Heart right ventricle (tissue), 16 donors: ENCODE measurements at regions not wholly inside any gene's neighbourhood (a gene's known extent, or its start where the extent isn't known, plus 50 kb on each side); places are given as distances from the start of the nearest gene placed in this dataset.

Experiments
- ATAC-seq, 8 donors: fragments of 200-7000 bp; cut with Tn5 transposase; one replicate each; pipeline ENCODE4 v1.9.1; 2020; ENCODE audit warnings: mild to moderate bottlenecking in 8 of 8, moderate library complexity in 8 of 8, moderate number of reproducible peaks in 1 of 8
- DNase-seq, 2 donors: peaks; one replicate each; pipeline ENCODE4 v3.0.0-alpha.2; 2020
- H3K27ac ChIP-seq, 10 donors: fragments of 200-600 bp; sonication (generic) in 2 of 10; one replicate each; pipeline versions ENCODE4 v1.5.0 to v1.8.0; 2020 to 2022; ENCODE audit warnings: mild to moderate bottlenecking in 3 of 10
- H3K27me3 ChIP-seq, 7 donors: fragments of 200-600 bp; one replicate each; pipeline ENCODE4 v1.8.0; 2021 to 2022; ENCODE audit warnings: mild to moderate bottlenecking in 2 of 7
- H3K36me3 ChIP-seq, 9 donors: fragments of 200-600 bp; sonication (generic) in 1 of 9; one replicate each; pipeline versions ENCODE4 v1.5.0 to v1.8.0; 2020 to 2022; ENCODE audit warnings: mild to moderate bottlenecking in 2 of 9
- H3K4me1 ChIP-seq, 9 donors: fragments of 200-600 bp; sonication (generic) in 1 of 9; one replicate each; pipeline versions ENCODE4 v1.5.0 to v1.8.0; 2020 to 2022; ENCODE audit warnings: mild to moderate bottlenecking in 4 of 9
- H3K4me3 ChIP-seq, 10 donors: fragments of 200-600 bp; sonication (generic) in 2 of 10; one replicate each; pipeline versions ENCODE4 v1.5.0 to v1.8.0; 2020 to 2022; ENCODE audit warnings: mild to moderate bottlenecking in 7 of 10, moderate library complexity in 2 of 10
- H3K9me3 ChIP-seq, 11 donors: fragments of 200-600 bp in 10 of 11; sonication (generic) in 2 of 11; one replicate each; pipeline versions ENCODE4 v1.5.0 to v1.8.0; 2013 to 2022; ENCODE audit warnings: mild to moderate bottlenecking in 2 of 11, control low read depth in 1 of 11, moderate library complexity in 1 of 11
- CTCF ChIP-seq, 9 donors: fragments of 200-600 bp; sonication (generic) in 2 of 9; IDR thresholded peaks; one replicate each; pipeline versions ENCODE4 v1.5.0 to v1.8.0; 2021 to 2022; ENCODE audit warnings: antibody characterized with exemption in 9 of 9, mild to moderate bottlenecking in 5 of 9, moderate library complexity in 1 of 9
- WGBS, 2 donors: extraction: QIAGEN DNeasy Blood & Tissue Kit; methylation state at CpG; one replicate each; pipeline ENCODE4 v1.1.7; 2013; ENCODE audit warnings: inconsistent platforms in 1 of 2; 5-methylcytosine and 5-hydroxymethylcytosine counted together
- intact Hi-C, 10 donors: fragments of 100-400 bp; cut with DNase I; formaldehyde crosslinking; loops; one replicate each; pipeline versions ENCODE4 v1.11.1 to v1.14.2; 2022
- donor health status: Arrhythmogenic right ventricular cardiomyopathy.
- donor health status: ischemic (EF 13 %, LVEDD 7.1; RV severe dilation, severe dysfunction).
- donor health status: healthy with polysubstance abuse.
- donor health status: DM: no; HTN: yes; CAD: no.
- donor health status: DM: no; HTN: no; CAD: no.
- donor health status: ischemic (EF 25% LVEDD 6.9; RV normal size, moderate dysfunction).
- donor health status: ischemic (EF 25% LVEDD 5.7; RV mildly dilated, moderate dysfunction).
- donor health status: healthy.
- donor health status: DM: yes; HTN: yes; CAD: no.
- donor health status: Ischemic cardiomyopathy.
- donor health status: ischemic (EF 35%, LVEDD 5.7; RV mildly dilated, moderate dysfunction).
- donor health status: nonischemic (EF 11% LVEDD 7.7; RV severe dilation, severe dysfunction).
- donor health status: DM: yes; HTN: yes; CAD: no.
- donor health status: PGD.
- donor health status: ischemic (EF 29% LVEDD 5.4; RV normal size, mild dysfunction).
- donor health status: nonischemic (EF 23%, LVEDD 6.1; RV moderate dilation, normal function).

GRCh38 chr17:72244494-72244893, 123.7 kb downstream of the SOX9 start:
- Histone ChIP-seq H3K36me3 (no peaks in the 10 kb centered on the region), H3K4me1 (no peaks in the 10 kb centered on the region), H3K4me3 (no peak overlapping the region), H3K27ac (no peak overlapping the region), H3K9me3 (peaks cover 0 to 19% (median 6%) of the 10 kb centered on the region in 11 donors), H3K27me3 (peaks cover 0 to 9% (median 0%) of the 10 kb centered on the region in 7 donors)
- WGBS, 2 donors: 78 to 87% methylated on average over 4 of the region's 4 CpGs
- ATAC-seq (no peak), DNase-seq (no peak)
- intact Hi-C loops: no loop called here
- TF ChIP-seq CTCF (IDR thresholded peaks at IDR 0.05): no peak

- Histone ChIP-seq H3K4me1 (no peaks in the 10 kb centered on the region), H3K9me3 (peaks cover 0 to 19% (median 6%) of the 10 kb centered on the region in 11 donors), H3K4me3 (no peak overlapping the region), H3K27me3 (peaks cover 0 to 13% (median 0%) of the 10 kb centered on the region in 7 donors), H3K27ac (no peak overlapping the region), H3K36me3 (no peaks in the 10 kb centered on the region)
- ATAC-seq: no peak
- intact Hi-C loops: no loop called here
- DNase-seq: no peak
- TF ChIP-seq CTCF (IDR thresholded peaks at IDR 0.05): no peak
- WGBS, 2 donors: 79 to 82% methylated on average over 2 of the region's 2 CpGs
These were observed 124.1 kb downstream of the SOX9 start for GRCh38 chr17:72244956-72245355.

GRCh38 chr17:72249441-72249840, 128.6 kb downstream of the SOX9 start:
- Histone ChIP-seq H3K36me3 (no peaks in the 10 kb centered on the region), H3K4me3 (no peak overlapping the region), H3K27ac (no peak overlapping the region), H3K9me3 (peaks cover 0 to 13% (median 0%) of the 10 kb centered on the region in 11 donors), H3K27me3 (peaks cover 0 to 19% (median 0%) of the 10 kb centered on the region in 7 donors), H3K4me1 (no peaks in the 10 kb centered on the region)
- DNase-seq: no peak
- intact Hi-C loops: no loop called here
- no peak for ATAC-seq
- WGBS, 2 donors: 63 to 69% methylated on average over 5 of the region's 5 CpGs
- TF ChIP-seq CTCF (IDR thresholded peaks at IDR 0.05): no peak

- Histone ChIP-seq H3K9me3 (peaks cover 0 to 10% (median 0%) of the 10 kb centered on the region in 11 donors), H3K4me1 (no peaks in the 10 kb centered on the region), H3K27me3 (peaks cover 0 to 19% (median 0%) of the 10 kb centered on the region in 7 donors), H3K27ac (no peak overlapping the region), H3K4me3 (no peak overlapping the region), H3K36me3 (no peaks in the 10 kb centered on the region)
- intact Hi-C loops: no loop called here
- no peak for TF ChIP-seq CTCF (IDR thresholded peaks at IDR 0.05)
- DNase-seq (no peak), ATAC-seq (no peak)
- WGBS, 2 donors: 71 to 73% methylated on average over 1 of the region's 1 CpG
These were observed 129.4 kb downstream of the SOX9 start for GRCh38 chr17:72250206-72250605.
